Sigmoid colon (tissue), 4 donors: ENCODE measurements at regions not wholly inside any gene's neighbourhood (a gene's known extent, or its start where the extent isn't known, plus 50 kb on each side); places are given as distances from the start of the nearest gene placed in this dataset.

Source experiments
- EP300 ChIP-seq, 4 donors: sonication (generic); formaldehyde crosslinking; IDR thresholded peaks; one replicate each; pipeline ENCODE4 v1.6.1; 2017; ENCODE audit warnings: antibody characterized with exemption in 4 of 4
- POLR2A ChIP-seq, 2 donors: fragments of 450-650 bp; IDR thresholded peaks; one replicate each; pipeline ENCODE4 v1.6.1; 2016; ENCODE audit warnings: antibody characterized with exemption in 2 of 2, mild to moderate bottlenecking in 2 of 2, moderate library complexity in 2 of 2
- POLR2AphosphoS5 ChIP-seq, 4 donors: sonication (generic); formaldehyde crosslinking; IDR thresholded peaks; one replicate each; pipeline ENCODE4 v1.6.1; 2017; ENCODE audit warnings: antibody characterized with exemption in 4 of 4
- TF ChIP-seq, protein P1 (sequence below), 4 experiments: fragments of 450-650 bp in 3 of 4; fragments of 200-600 bp in 1 of 4; IDR thresholded peaks; one replicate each; pipeline ENCODE4 v1.5.1; 2016 to 2019; ENCODE audit warnings: antibody characterized with exemption in 4 of 4, mild to moderate bottlenecking in 3 of 4, moderate library complexity in 2 of 4

DNA sequence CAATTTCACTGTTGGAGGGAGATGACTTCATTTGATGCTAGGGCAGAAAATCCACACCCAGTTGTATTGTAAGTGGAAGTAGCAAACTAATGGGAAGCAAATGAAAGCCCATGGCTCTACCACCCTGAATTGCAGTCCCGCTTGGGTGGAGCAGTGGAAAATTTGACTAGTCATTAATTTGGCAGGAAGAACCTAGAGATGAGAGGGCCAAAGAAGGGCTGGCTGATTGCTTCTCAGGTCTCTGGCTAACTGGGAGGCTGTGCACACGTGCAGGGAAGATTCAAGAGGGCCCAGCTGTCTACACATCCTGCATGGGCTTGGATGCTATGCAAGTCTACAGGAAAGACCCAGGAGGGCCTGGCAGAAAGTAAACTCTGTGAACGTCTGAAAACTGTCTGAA is 466.2 kb downstream of the TFAP2A start:
- TF ChIP-seq, protein P1, sequence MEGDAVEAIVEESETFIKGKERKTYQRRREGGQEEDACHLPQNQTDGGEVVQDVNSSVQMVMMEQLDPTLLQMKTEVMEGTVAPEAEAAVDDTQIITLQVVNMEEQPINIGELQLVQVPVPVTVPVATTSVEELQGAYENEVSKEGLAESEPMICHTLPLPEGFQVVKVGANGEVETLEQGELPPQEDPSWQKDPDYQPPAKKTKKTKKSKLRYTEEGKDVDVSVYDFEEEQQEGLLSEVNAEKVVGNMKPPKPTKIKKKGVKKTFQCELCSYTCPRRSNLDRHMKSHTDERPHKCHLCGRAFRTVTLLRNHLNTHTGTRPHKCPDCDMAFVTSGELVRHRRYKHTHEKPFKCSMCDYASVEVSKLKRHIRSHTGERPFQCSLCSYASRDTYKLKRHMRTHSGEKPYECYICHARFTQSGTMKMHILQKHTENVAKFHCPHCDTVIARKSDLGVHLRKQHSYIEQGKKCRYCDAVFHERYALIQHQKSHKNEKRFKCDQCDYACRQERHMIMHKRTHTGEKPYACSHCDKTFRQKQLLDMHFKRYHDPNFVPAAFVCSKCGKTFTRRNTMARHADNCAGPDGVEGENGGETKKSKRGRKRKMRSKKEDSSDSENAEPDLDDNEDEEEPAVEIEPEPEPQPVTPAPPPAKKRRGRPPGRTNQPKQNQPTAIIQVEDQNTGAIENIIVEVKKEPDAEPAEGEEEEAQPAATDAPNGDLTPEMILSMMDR (IDR thresholded peaks at IDR 0.05), result no peak
- TF ChIP-seq POLR2A (IDR thresholded peaks at IDR 0.05) (no peak), POLR2AphosphoS5 (IDR thresholded peaks at IDR 0.05) (no peak), EP300 (IDR thresholded peaks at IDR 0.05) (no peak)
